ENCODE measurements at regions not wholly inside any gene's neighbourhood (a gene's known extent, or its start where the extent isn't known, plus 50 kb on each side); places are given as distances from the start of the nearest gene placed in this dataset.

- intact Hi-C loops (cut with DNase I) = no loop called here
- no peaks in the 10 kb centered on the region for H3K4me1 ChIP-seq
- H3K27ac ChIP-seq (replicated peaks in 1 of 4) = no peak overlapping the region
- no peaks in the 10 kb centered on the region for H3K36me3 ChIP-seq
- peaks cover 0 to 3% (median 3%) of the 10 kb centered on the region in 4 donors for H3K9me3 ChIP-seq
- H3K4me3 ChIP-seq = no peak overlapping the region
- no peak for DNase-seq (ENCODE audit: extremely low spot score)
- H3K27me3 ChIP-seq = no peaks in the 10 kb centered on the region
- TF ChIP-seq CTCF (IDR thresholded peaks at IDR 0.05) (no peak), POLR2AphosphoS5 (IDR thresholded peaks at IDR 0.05) (no peak), EP300 (IDR thresholded peaks at IDR 0.05) (no peak), POLR2A (IDR thresholded peaks at IDR 0.05; ENCODE audit: low read depth) (no peak)
- 74% methylated on average over 2 of the region's 2 CpGs for WGBS
Measured at GRCh38 chr7:17422966-17423365, 124.5 kb downstream of the AHR start.

GRCh38 chr7:17427924-17428323 lies 129.5 kb downstream of the AHR start:
- Histone ChIP-seq H3K9me3 (peaks cover 0 to 11% (median 10%) of the 10 kb centered on the region in 4 donors), H3K4me3 (no peak overlapping the region), H3K27ac (replicated peaks in 1 of 4) (no peak overlapping the region), H3K4me1 (no peaks in the 10 kb centered on the region), H3K27me3 (no peaks in the 10 kb centered on the region), H3K36me3 (no peaks in the 10 kb centered on the region)
- DNase-seq (ENCODE audit: extremely low spot score) = no peak
- TF ChIP-seq POLR2A (IDR thresholded peaks at IDR 0.05; ENCODE audit: low read depth) (no peak), POLR2AphosphoS5 (IDR thresholded peaks at IDR 0.05) (no peak), EP300 (IDR thresholded peaks at IDR 0.05) (no peak), CTCF (IDR thresholded peaks at IDR 0.05) (no peak)
- intact Hi-C loops (cut with DNase I) = no loop called here

DNA sequence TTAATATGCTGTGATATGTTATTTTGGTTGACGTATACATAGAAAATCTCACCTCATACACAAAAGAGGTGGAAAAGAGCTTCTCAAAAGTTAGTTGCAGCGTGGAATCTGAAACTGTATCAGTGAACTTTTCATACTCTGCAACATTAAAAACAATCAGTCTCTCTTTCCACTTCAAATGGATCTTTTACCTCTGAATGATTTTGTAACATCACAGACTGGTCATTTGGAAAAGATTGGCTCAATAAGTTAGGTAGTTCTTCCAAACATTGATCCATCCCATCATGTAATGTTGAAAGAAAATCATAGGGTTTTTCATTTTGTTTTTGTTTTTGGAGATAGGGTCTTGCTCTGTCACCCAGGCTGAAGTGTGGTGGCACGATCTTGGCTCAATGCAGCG lies 131.1 kb downstream of the AHR start:
- no peaks in the 10 kb centered on the region for H3K36me3 ChIP-seq
- intact Hi-C loops (cut with DNase I) = no loop called here
- H3K27me3 ChIP-seq = no peaks in the 10 kb centered on the region
- no peaks in the 10 kb centered on the region for H3K4me1 ChIP-seq
- no peak overlapping the region for H3K27ac ChIP-seq (replicated peaks in 1 of 4)
- no peak overlapping the region for H3K4me3 ChIP-seq
- WGBS = 73% methylated on average over 4 of the region's 4 CpGs
- no peak for DNase-seq (ENCODE audit: extremely low spot score)
- TF ChIP-seq CTCF (IDR thresholded peaks at IDR 0.05) (no peak), EP300 (IDR thresholded peaks at IDR 0.05) (no peak), POLR2AphosphoS5 (IDR thresholded peaks at IDR 0.05) (no peak), POLR2A (IDR thresholded peaks at IDR 0.05; ENCODE audit: low read depth) (no peak)
- peaks cover 0 to 11% (median 10%) of the 10 kb centered on the region in 4 donors for H3K9me3 ChIP-seq

DNA sequence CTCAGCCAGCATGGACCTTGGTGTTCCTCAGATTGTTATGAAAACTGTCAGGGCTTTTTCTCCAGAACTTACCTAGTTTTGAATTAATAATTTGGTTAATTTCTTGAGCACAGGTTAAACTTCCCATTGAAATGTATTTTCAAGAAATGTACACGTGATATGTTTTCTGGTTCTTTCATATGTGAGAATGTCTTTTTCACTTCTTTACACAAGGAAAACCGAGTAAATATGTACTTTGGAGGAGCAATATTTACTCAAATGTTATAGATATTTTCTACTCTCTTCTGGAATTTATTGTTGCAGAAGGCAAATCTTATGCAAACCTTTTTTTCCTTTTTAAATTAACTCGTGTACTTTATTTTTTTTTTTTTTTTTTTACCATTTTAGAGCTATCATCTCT lies 134.3 kb downstream of the AHR start:
- 69% methylated on average over 3 of the region's 3 CpGs for WGBS
- intact Hi-C loops (cut with DNase I) = no loop called here
- DNase-seq (ENCODE audit: extremely low spot score) = no peak

More for the DNA sequence above, 134.3 kb downstream of the AHR start:
- Histone ChIP-seq H3K9me3 (peaks cover 0 to 10% (median 8%) of the 10 kb centered on the region in 4 donors), H3K4me3 (no peak overlapping the region), H3K4me1 (no peaks in the 10 kb centered on the region), H3K27me3 (no peaks in the 10 kb centered on the region), H3K36me3 (no peaks in the 10 kb centered on the region), H3K27ac (replicated peaks in 1 of 4) (no peak overlapping the region)
- TF ChIP-seq POLR2AphosphoS5 (IDR thresholded peaks at IDR 0.05) (no peak), POLR2A (IDR thresholded peaks at IDR 0.05; ENCODE audit: low read depth) (no peak), CTCF (IDR thresholded peaks at IDR 0.05) (no peak), EP300 (IDR thresholded peaks at IDR 0.05) (no peak)

Data from esophagus muscularis mucosa (tissue), 4 donors.